ENCODE measurements at regions not wholly inside any gene's neighbourhood (a gene's known extent, or its start where the extent isn't known, plus 50 kb on each side); places are given as distances from the start of the nearest gene placed in this dataset.

DNA sequence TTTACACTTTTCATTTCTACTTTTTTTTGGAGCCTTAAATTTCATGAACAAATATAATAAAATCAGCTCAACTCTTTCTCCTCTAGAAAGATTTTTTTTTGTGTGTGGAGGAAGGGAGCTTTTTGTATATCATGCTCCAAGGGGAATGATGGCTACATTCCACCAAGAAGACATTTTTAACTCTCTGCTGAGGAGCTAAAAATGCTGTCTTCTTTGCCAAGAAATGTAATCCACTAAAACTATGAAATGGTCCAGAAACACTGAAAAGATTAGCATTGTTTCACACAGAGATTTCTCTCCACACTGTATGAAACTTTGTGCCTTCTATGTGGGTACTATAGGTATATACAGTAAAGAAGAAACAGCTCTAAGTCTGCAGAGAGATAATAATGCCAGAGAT lies 74.1 kb upstream of the ANK3 start:
- no peak for DNase-seq

DNA sequence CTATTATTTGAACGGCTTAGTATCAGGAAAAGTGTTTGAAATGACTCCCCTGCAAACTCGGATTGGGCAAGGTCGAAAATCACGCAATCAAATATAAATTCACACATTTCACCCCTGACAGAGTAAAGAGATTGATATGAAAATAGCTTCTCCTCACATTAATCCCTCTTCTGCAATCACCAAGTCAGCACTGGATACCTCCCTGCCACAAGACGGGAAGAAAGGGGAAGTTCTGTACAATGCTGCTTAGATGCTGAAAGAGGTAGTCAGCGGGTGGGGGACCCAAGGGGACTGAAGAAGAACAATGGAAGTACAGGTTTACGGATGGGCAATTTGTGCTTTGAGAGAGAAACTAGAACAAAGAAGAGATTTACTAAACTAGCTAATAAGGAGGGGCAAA lies 72.0 kb upstream of the ANK3 start:
- no peak for DNase-seq

DNA sequence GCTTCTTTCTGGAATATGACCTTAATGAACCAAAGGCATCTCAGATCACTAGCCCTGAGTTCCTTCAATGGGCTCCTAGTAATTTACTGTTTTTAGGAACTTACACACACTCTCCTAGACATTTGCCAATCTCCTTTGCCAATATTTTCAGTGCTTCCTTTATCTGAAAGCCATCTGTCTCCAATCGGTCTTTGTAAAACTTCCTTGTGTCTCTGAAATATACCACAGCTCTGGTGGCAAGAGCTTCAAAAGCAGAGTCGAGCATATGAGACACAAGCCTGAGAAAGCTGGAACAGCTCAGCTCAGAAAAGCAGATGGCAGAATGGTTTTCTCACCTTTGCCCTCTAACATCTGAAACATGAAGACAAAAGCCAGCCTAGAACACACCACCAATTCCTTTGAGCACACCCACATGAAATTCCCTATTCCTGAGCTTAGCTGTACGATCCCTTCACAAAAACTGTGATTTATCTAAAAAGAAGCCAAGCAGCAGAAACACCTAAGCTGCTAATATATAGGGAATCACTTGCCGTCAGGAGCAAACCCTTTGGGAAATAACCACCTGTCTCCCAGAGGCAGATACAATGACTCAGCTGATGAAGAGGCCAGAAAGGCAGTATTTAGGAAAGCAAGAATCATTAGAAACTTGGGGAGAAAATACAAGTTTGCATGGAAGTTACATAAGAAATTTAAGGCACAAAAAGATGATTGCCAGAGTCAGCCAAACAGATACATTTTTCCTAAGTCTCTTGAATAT lies 70.2 kb upstream of the ANK3 start:
- DNase-seq: no peak

GRCh38 chr10:60456053-60456452 lies 66.4 kb upstream of the ANK3 start:
- DNase-seq: no peak

DNA sequence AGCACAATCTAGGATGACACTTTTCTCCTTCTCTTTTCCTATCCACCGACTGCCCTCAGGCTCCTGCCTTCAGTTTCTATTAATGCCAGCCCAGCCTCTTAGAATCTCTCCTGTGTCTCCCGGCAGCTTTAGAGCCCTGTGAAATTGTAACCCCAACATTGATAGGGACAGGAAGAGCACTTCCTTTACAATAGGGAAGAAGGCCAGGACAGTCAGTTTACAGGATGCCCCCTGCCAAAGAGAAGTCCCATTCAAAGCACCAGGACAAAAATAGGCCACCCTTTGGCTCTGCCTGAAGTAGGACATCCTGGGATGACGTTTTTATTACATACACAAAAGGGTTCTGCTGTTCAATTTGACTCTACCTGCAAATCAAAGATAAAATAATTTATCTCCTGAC lies 64.7 kb upstream of the ANK3 start:
- no peak for DNase-seq

DNA sequence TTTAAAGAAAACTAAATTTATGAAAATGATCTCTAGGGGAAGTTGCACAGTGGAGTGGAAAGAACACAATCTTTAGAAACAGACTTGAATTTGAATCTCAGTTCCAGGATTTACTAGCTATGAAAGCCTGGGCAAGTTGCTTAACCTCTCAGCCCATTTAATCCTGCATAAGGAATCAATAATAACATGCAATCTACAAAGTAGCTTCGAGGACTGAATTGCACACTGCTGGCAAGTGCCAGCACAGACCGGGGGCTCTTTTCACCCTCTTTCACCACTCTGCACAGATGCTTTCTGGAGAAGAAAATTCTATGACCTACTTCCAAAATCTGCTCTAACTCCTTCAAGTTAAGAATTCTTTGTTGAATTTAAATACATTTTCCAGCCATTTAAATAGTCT lies 63.4 kb upstream of the ANK3 start:
- no peak for DNase-seq

DNA sequence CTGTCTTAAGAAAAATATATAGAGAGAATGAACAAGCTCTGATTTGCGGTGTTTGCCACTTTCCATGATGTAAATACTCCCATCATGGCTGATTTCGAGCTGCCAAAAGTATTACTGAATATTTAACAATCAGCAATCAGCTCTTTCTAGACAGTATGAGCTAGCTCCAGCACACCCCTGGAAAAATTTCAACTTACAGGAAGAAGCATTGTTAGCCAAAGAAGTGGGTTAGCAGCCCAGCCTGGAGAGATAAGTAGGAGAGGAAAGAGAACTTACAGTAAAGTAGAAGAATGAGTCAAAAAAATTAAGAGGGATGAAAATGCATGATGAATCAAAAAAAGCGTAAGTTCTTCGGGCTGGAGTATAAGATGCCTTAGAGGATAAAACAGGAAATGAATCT lies 60.6 kb upstream of the ANK3 start:
- no peak for DNase-seq

DNA sequence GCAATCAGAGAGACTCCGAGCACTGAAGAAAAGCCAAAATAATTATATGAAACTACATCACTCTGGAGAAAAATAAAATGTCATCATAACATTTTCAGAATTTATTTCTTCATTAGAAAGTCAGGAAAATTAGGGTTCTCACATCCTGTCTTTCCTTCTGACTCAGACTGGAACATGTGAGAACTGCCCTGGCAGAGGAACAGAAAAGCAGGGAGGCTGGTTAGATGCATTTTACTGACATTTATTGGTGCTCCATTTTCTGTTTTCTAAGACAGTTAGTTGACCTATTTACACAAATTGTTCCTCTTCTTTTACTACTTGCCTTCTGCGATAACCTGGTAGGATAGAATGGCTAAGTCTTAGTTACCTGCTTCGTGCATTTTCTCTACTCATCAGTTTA lies 58.6 kb upstream of the ANK3 start:
- DNase-seq: no peak

- no peak for DNase-seq
Measured at GRCh38 chr10:60446851-60447250, 57.2 kb upstream of the ANK3 start.

- DNase-seq: no peak
Measured at GRCh38 chr10:60446070-60446833, 56.6 kb upstream of the ANK3 start.

- no peak for DNase-seq
Measured at GRCh38 chr10:60444494-60445064, 54.9 kb upstream of the ANK3 start.

- DNase-seq: no peak
Measured at GRCh38 chr10:60443346-60443745, 53.7 kb upstream of the ANK3 start.

- no peak for DNase-seq
Measured at GRCh38 chr10:60441515-60441914, 51.8 kb upstream of the ANK3 start.

DNA sequence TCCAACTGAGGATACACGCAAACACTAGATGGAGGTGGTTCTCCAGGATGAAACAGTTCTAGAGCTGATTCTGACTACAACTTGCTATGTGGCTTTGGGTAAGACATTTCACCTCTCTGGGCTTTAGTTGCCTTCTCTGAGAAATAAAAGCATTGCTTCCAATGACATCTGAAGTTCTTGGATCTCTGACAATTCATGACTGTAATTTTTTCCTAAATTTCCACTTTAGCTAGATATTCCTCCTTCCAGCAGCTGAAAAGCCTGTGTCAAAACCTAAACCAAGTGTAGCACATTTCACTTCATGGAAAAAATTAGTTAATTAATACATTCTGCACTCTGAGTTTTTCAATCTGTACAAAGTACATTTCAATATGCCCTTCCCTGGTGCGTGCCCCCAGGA lies 50.0 kb upstream of the ANK3 start:
- DNase-seq: no peak

Data from SIG-M5 (cell line).